A549 (cell line): ENCODE measurements at regions not wholly inside any gene's neighbourhood (a gene's known extent, or its start where the extent isn't known, plus 50 kb on each side); places are given as distances from the start of the nearest gene placed in this dataset.

Experiments used
- ATAC-seq, 2 experiments: fragments of 200-7000 bp in 1 of 2; fragments of >200 bp in 1 of 2; cut with Nextera tagmentation in 1 of 2; cut with Tn5 transposase in 1 of 2; 3 replicates each; pipeline versions ENCODE4 v1.8.0 to v1.9.1; 2018 to 2020; ENCODE audit warnings: mild to moderate bottlenecking in 1 of 2, moderate library complexity in 1 of 2
- CTCF ChIA-PET: fragments of 300-600 bp; sonication (Branson Sonifier 250); formaldehyde crosslinking; extraction: SDS; loops from one replicate; lab custom pipeline; 2021; ENCODE audit warnings: antibody characterized with exemption, inconsistent platforms; lab: Yijun Ruan, JAX
- POLR2A ChIA-PET: fragments of 350-600 bp; formaldehyde crosslinking; extraction: SDS; loops from one replicate; lab custom pipeline; 2021; ENCODE audit warnings: antibody characterized with exemption, inconsistent platforms; lab: Yijun Ruan, JAX
- DNase-seq, 2 experiments: peaks; one replicate each; pipeline versions ENCODE4 v3.0.0 to v3.0.0-alpha.2; 2011 to 2016; ENCODE audit warnings: low read depth in 1 of 2, low spot score in 1 of 2
- FAIRE-seq: peaks from 2 replicates; lab custom pipeline; 2011; peaks lifted over from hg19 to GRCh38; lab: Jason Lieb, UNC
- H3K27ac ChIP-seq, 2 experiments: fragments of >200 bp; sonication (Bioruptor Twin); formaldehyde crosslinking; 3 replicates each; pipeline ENCODE4 v1.5.1; 2016 to 2017
- H3K4me1 ChIP-seq: fragments of >200 bp; sonication (Bioruptor Twin); formaldehyde crosslinking; 3 replicates; pipeline ENCODE4 v1.6.1; 2016
- H3K4me2 ChIP-seq: fragments of >200 bp; sonication (Bioruptor Twin); formaldehyde crosslinking; 3 replicates; pipeline ENCODE4 v1.6.1; 2016
- H3K4me3 ChIP-seq: fragments of >200 bp; sonication (Bioruptor Twin); formaldehyde crosslinking; 3 replicates; pipeline ENCODE4 v1.5.1; 2016
- H3K9me3 ChIP-seq: fragments of >200 bp; sonication (Bioruptor Twin); formaldehyde crosslinking; 3 replicates; pipeline ENCODE4 v1.6.1; 2016
- CBX2 ChIP-seq: fragments of 200-600 bp; sonication (generic); IDR thresholded peaks from 2 replicates; pipeline ENCODE4 v1.6.1; 2016; ENCODE audit warnings: low read depth, mild to moderate bottlenecking, borderline replicate concordance
- CBX8 ChIP-seq: fragments of 200-600 bp; sonication (generic); IDR thresholded peaks from 2 replicates; pipeline ENCODE4 v1.6.1; 2016
- CEBPB ChIP-seq, 2 experiments: fragments of >200 bp in 1 of 2; sonication (Bioruptor Twin) in 1 of 2; formaldehyde crosslinking in 1 of 2; IDR thresholded peaks; 2 replicates each; pipeline ENCODE4 v1.6.1; 2012 to 2016
- CTCF ChIP-seq: fragments of >200 bp; sonication (Bioruptor Twin); formaldehyde crosslinking; IDR thresholded peaks from 3 replicates; pipeline ENCODE4 v1.5.1; 2016
- EHMT2 ChIP-seq: fragments of 200-600 bp; sonication (generic); IDR thresholded peaks from 2 replicates; pipeline ENCODE4 v1.6.1; 2016; ENCODE audit warnings: antibody characterized with exemption, low read depth, mild to moderate bottlenecking, moderate library complexity
- ESRRA ChIP-seq: fragments of 150-350 bp; IDR thresholded peaks from 2 replicates; pipeline ENCODE4 v1.6.1; 2014; ENCODE audit warnings: mild to moderate bottlenecking, low read length, borderline replicate concordance
- HDAC2 ChIP-seq: fragments of 200-600 bp; sonication (generic); IDR thresholded peaks from 2 replicates; pipeline ENCODE4 v1.6.1; 2016
- HES2 ChIP-seq: fragments of >200 bp; sonication (Bioruptor Twin); formaldehyde crosslinking; IDR thresholded peaks from 2 replicates; pipeline ENCODE4 v1.6.1; 2016
- HEYL ChIP-seq: fragments of 250-450 bp; sonication (Bioruptor Pico); IDR thresholded peaks from 2 replicates; pipeline ENCODE4 v1.8.0; 2021; ENCODE audit warnings: mild to moderate bottlenecking, moderate library complexity
- HOXB13 ChIP-seq: fragments of 250-450 bp; sonication (Bioruptor Pico); IDR thresholded peaks from 2 replicates; pipeline ENCODE4 v1.5.0; 2020; ENCODE audit warnings: low read depth, mild to moderate bottlenecking, moderate library complexity
- JUNB ChIP-seq: fragments of >200 bp; sonication (Bioruptor Twin); formaldehyde crosslinking; IDR thresholded peaks from 2 replicates; pipeline ENCODE4 v1.6.1; 2016
- KDM5A ChIP-seq: fragments of 200-600 bp; sonication (generic); IDR thresholded peaks from 2 replicates; pipeline ENCODE4 v1.6.1; 2016; ENCODE audit warnings: antibody characterized with exemption, mild to moderate bottlenecking
- NFE2L2 ChIP-seq: fragments of 150-350 bp; conservative IDR thresholded peaks from 2 replicates; pipeline ENCODE4 v1.6.1; 2014; ENCODE audit warnings: low read length
- PBX3 ChIP-seq: IDR thresholded peaks from 2 replicates; pipeline ENCODE4 v1.6.1; 2012
- PHF8 ChIP-seq: fragments of 200-600 bp; sonication (generic); IDR thresholded peaks from 2 replicates; pipeline ENCODE4 v1.6.1; 2016; ENCODE audit warnings: low read depth, mild to moderate bottlenecking, antibody characterized with exemption, moderate library complexity, borderline replicate concordance
- POLR2A ChIP-seq: IDR thresholded peaks from 2 replicates; pipeline ENCODE4 v1.6.1; 2012; ENCODE audit warnings: mild to moderate bottlenecking, low read length
- POLR2AphosphoS2 ChIP-seq: conservative IDR thresholded peaks from 2 replicates; pipeline ENCODE4 v1.6.1; 2012; ENCODE audit warnings: low read length, improper control_type of control experiment, inconsistent platforms
- SMC3 ChIP-seq: fragments of >200 bp; sonication (Bioruptor Twin); formaldehyde crosslinking; IDR thresholded peaks from 3 replicates; pipeline ENCODE4 v1.6.1; 2018; ENCODE audit warnings: inconsistent platforms
- SREBF2 ChIP-seq: fragments of 450-650 bp; IDR thresholded peaks from 2 replicates; pipeline ENCODE4 v1.6.1; 2014; ENCODE audit warnings: mild to moderate bottlenecking, moderate library complexity
- USF2 ChIP-seq: fragments of 450-650 bp; IDR thresholded peaks from 2 replicates; pipeline ENCODE4 v1.6.1; 2014; ENCODE audit warnings: antibody characterized with exemption
- ZNF302 ChIP-seq: fragments of 250-450 bp; sonication (Bioruptor Pico); IDR thresholded peaks from 2 replicates; pipeline ENCODE4 v1.9.0; 2021; ENCODE audit warnings: inconsistent platforms, mild to moderate bottlenecking, moderate library complexity
- ZSCAN20 ChIP-seq: fragments of 250-450 bp; sonication (Bioruptor Pico); IDR thresholded peaks from 2 replicates; pipeline ENCODE4 v1.8.0; 2022; ENCODE audit warnings: mild to moderate bottlenecking, moderate library complexity
- WGBS: methylation state at CpG from one replicate; pipeline ENCODE4 v1.1.6; 2017; ENCODE audit errors: missing lambda C conversion rate; 5-methylcytosine and 5-hydroxymethylcytosine counted together

- ChIA-PET POLR2A (no interaction called here), CTCF (no interaction called here)
- Histone ChIP-seq H3K9me3 (no peaks in the 10 kb centered on the region), H3K4me1 (no peaks in the 10 kb centered on the region), H3K4me2 (no peak overlapping the region), H3K4me3 (no peak overlapping the region), H3K27ac (no peak overlapping the region)
- ATAC-seq (no peak), FAIRE-seq (no peak), DNase-seq (no peak)
- WGBS: 50% methylated on average over 6 of the region's 11 CpGs
- TF ChIP-seq ESRRA (no peak), CEBPB (IDR thresholded peaks at IDR 0.05) (no peak), ZSCAN20 (CRISPR knock-in tag) (no peak), USF2 (no peak), CBX8 (no peak), HES2 (no peak), HDAC2 (no peak), ZNF302 (CRISPR knock-in tag) (no peak), CTCF (no peak), JUNB (no peak), PBX3 (no peak), NFE2L2 (no peak)
These were observed 104.2 kb upstream of the CLSTN2 start for GRCh38 chr3:139830817-139831216.

- H3K9me3 ChIP-seq: no peaks in the 10 kb centered on the region
- no peak overlapping the region for H3K4me2 ChIP-seq
- no peak for FAIRE-seq
- POLR2A ChIA-PET: no interaction called here
- TF ChIP-seq HEYL (CRISPR knock-in tag): no peak
- TF ChIP-seq POLR2A: no peak
- TF ChIP-seq SREBF2: no peak
- no peak for TF ChIP-seq SMC3
- TF ChIP-seq, all 56 proteins: peak for 0
- no peak overlapping the region for H3K27ac ChIP-seq
- no peak overlapping the region for H3K4me3 ChIP-seq
- CTCF ChIA-PET: no interaction called here
- DNase-seq: no peak
- WGBS: 0% methylated on average over 1 of the region's 1 CpG
- no peak for ATAC-seq
- H3K4me1 ChIP-seq: no peaks in the 10 kb centered on the region
These were observed 107.2 kb upstream of the CLSTN2 start for GRCh38 chr3:139827833-139828232.

- Histone ChIP-seq H3K27ac (no peak overlapping the region), H3K4me2 (no peak overlapping the region), H3K4me3 (no peak overlapping the region), H3K4me1 (no peaks in the 10 kb centered on the region), H3K9me3 (no peaks in the 10 kb centered on the region)
- FAIRE-seq (no peak), DNase-seq (no peak), ATAC-seq (no peak)
- POLR2A ChIA-PET: no interaction called here
- 40% methylated on average over 3 of the region's 3 CpGs for WGBS
- CTCF ChIA-PET: no interaction called here
- TF ChIP-seq CTCF (no peak), KDM5A (no peak), EHMT2 (no peak), HOXB13 (CRISPR knock-in tag) (no peak), JUNB (no peak), USF2 (no peak), HEYL (CRISPR knock-in tag) (no peak), POLR2AphosphoS2 (no peak), HDAC2 (no peak), HES2 (no peak), CBX2 (no peak), PHF8 (no peak)
These were observed 110.1 kb upstream of the CLSTN2 start for GRCh38 chr3:139824864-139825263.
